Mucosa of descending colon (tissue), 3 donors: ENCODE measurements at regions not wholly inside any gene's neighbourhood (a gene's known extent, or its start where the extent isn't known, plus 50 kb on each side); places are given as distances from the start of the nearest gene placed in this dataset.

Source experiments
- ATAC-seq: fragments of 200-7000 bp; cut with Tn5 transposase; one replicate; pipeline ENCODE4 v1.9.1; 2020; ENCODE audit warnings: mild to moderate bottlenecking, moderate library complexity
- DNase-seq, 3 donors: peaks; one replicate each; pipeline ENCODE4 v3.0.0-alpha.2; 2020
- H3K36me3 ChIP-seq: fragments of 200-600 bp; one replicate; pipeline ENCODE4 v1.8.0; 2021; ENCODE audit warnings: low read depth, mild to moderate bottlenecking
- H3K4me1 ChIP-seq: fragments of 200-600 bp; one replicate; pipeline ENCODE4 v1.8.0; 2021; ENCODE audit warnings: low read depth, mild to moderate bottlenecking
- H3K4me3 ChIP-seq: fragments of 200-600 bp; one replicate; pipeline ENCODE4 v1.8.0; 2021; ENCODE audit warnings: mild to moderate bottlenecking
- H3K9me3 ChIP-seq: fragments of 200-600 bp; one replicate; pipeline ENCODE4 v1.8.0; 2021; ENCODE audit warnings: mild to moderate bottlenecking
- CTCF ChIP-seq: fragments of 200-600 bp; IDR thresholded peaks from one replicate; pipeline ENCODE4 v1.8.0; 2022; ENCODE audit warnings: antibody characterized with exemption, mild to moderate bottlenecking
- intact Hi-C, 2 donors: fragments of 100-400 bp; cut with DNase I in 1 of 2; cut with micrococcal nuclease in 1 of 2; formaldehyde crosslinking; loops; one replicate each; pipeline versions ENCODE4 v1.11.0 to v1.11.1; 2022; cut with DNase I, micrococcal nuclease
- donor health status: DM: no; HTN: no; CAD: no; lungs with moderate emphysema.
- donor health status: DM: no; HTN: no; CAD: no.
- donor health status: DM: no; HTN: yes; CAD: no.

GRCh38 chr5:22958462-22959262, 105.5 kb upstream of the CDH12 start:
- no peaks in the 10 kb centered on the region for H3K9me3 ChIP-seq
- DNase-seq (no peak), ATAC-seq (no peak)
- intact Hi-C loops, result no loop called here
- no peak overlapping the region for H3K4me3 ChIP-seq
- no peaks in the 10 kb centered on the region for H3K4me1 ChIP-seq
- no peak for TF ChIP-seq CTCF
- no peaks in the 10 kb centered on the region for H3K36me3 ChIP-seq

DNA sequence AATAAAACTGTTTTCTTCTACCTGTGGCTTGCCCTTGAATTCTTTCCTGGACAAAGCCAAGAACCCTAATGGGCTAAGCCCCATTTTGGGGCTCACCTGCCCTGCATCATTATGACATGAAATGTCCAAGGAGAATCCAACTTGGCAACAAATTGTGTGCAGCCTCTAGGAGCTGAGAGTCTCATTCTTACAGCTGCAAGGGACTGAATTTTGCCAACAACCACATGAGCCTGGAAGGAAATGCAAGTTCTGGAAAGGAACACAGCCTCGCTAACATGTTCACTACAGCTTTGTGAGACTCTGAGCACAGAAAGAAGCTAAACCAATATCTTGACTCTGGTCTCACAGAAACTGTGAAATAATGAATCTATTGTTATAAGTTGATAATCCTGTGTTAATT, 94.8 kb upstream of the CDH12 start:
- intact Hi-C loops, result no loop called here
- no peak overlapping the region for H3K4me3 ChIP-seq
- no peaks in the 10 kb centered on the region for H3K36me3 ChIP-seq
- DNase-seq (no peak), ATAC-seq (no peak)
- H3K9me3 ChIP-seq, result no peaks in the 10 kb centered on the region
- TF ChIP-seq CTCF, result no peak
- no peaks in the 10 kb centered on the region for H3K4me1 ChIP-seq

GRCh38 chr5:22938362-22938761, 85.2 kb upstream of the CDH12 start:
- Histone ChIP-seq H3K36me3 (no peaks in the 10 kb centered on the region), H3K4me3 (no peak overlapping the region), H3K9me3 (peaks cover 5% of the 10 kb centered on the region), H3K4me1 (no peaks in the 10 kb centered on the region)
- DNase-seq, result no peak
- no peak for ATAC-seq
- no peak for TF ChIP-seq CTCF
- intact Hi-C loops, result no loop called here

DNA sequence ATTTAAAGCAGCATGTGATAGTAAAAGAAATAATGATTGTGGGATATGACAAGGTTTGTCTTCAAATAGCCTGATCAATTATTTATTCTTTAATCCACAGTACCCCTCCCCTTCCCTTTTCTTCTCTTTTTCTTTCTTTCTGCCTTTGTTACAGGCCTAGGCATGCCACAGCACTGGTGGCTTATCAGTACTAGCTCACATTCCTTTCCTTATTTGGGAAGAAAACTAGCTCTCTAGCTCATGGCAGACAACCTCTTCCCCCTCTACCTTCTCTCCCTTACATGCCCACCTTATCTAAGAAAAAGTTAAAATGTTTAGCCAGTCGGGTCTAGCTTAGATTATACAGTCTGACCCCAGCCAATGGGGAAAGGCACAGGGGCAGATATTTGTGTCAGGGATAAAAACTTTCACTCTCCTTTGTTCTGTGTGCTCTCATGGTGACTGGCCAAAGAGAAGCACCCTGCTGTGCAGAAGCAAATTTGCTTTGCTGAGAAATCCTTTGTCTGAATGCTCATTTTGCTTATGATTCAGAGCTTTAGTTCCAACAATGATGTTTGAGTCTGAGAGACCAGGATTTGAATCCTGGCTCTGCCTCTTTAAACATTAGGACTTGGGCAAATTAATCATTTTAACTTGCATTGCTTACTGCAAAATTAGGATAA, 75.8 kb upstream of the CDH12 start:
- intact Hi-C loops, result no loop called here
- TF ChIP-seq CTCF, result no peak
- no peaks in the 10 kb centered on the region for H3K4me1 ChIP-seq
- peaks cover 5% of the 10 kb centered on the region for H3K9me3 ChIP-seq
- DNase-seq, result no peak
- ATAC-seq, result no peak
- no peaks in the 10 kb centered on the region for H3K36me3 ChIP-seq
- H3K4me3 ChIP-seq, result no peak overlapping the region

GRCh38 chr5:22926574-22926973, 73.4 kb upstream of the CDH12 start:
- TF ChIP-seq CTCF, result no peak
- no peaks in the 10 kb centered on the region for H3K36me3 ChIP-seq
- no peak overlapping the region for H3K4me3 ChIP-seq
- ATAC-seq (no peak), DNase-seq (no peak)
- H3K9me3 ChIP-seq, result peaks cover 5% of the 10 kb centered on the region
- intact Hi-C loops, result no loop called here
- H3K4me1 ChIP-seq, result no peaks in the 10 kb centered on the region
